GM12873 (cell line): ENCODE measurements at regions not wholly inside any gene's neighbourhood (a gene's known extent, or its start where the extent isn't known, plus 50 kb on each side); places are given as distances from the start of the nearest gene placed in this dataset.

ENCODE experiments used
- CTCF ChIP-seq: IDR thresholded peaks from 2 replicates; pipeline ENCODE4 v1.5.1; 2012; ENCODE audit warnings: low read depth, mild to moderate bottlenecking, moderate library complexity, low read length, control low read depth; ENCODE audit not compliant: insufficient read depth; ENCODE audit errors: missing control alignments

DNA sequence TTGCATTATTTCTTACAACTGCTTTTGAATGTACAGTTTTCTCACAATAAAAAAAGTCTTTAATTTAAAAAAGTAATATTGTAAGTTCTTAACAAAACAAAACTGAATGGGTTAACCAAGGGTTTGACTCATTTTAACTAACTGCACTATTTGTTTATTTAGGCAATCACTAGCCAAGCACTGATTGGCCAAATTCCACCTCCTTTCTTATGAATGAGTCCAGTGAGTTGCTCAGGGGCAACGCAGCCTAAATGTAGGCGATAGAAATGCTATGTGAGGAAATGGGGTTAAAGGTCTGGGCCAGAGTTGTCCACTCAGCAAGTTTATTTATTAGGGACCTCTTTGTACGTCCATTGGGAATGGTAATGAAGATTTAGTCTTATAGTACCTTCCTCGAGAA lies 89.6 kb upstream of the MAF start:
- no peak for TF ChIP-seq CTCF

DNA sequence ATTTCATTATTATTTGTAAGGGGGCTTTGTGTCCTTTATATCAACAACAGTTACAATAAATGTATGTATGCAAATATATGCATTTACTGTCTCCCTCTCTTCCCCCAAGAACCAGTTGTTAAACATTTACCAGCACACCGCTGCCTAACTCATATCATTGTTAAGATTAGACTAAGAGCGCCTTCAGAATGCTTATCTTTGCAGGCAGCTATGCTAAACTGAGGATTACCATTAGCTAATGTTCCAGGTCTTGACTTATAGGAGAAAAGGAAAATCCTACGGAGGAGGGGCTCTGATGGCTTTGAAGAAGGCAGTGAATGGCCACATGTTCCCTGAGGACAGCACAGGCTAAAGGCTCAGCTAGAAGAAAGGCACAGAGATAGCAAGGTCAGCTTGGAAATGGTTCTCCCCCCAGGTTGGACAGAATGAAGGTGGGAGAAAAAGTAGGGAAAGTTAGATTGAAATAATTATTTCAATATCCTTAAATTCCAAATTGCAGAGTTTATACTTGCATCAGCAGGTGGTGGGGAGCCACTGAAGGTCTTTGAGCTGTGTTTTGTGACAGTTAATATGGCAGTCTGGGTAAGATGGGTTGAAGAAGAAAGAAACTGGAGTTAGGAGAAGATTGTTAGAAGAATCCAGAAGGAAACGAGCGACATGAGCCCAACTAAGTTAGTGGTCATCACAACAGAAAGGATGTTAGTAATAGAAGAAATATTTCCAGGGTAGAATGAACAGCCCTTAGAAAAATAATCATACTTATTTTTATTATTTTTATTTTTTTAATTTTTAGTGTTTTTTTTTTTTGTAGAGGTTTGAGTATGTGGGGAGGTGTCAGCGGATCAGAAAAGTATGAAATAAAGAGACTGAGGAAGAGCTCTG lies 87.0 kb upstream of the MAF start:
- no peak for TF ChIP-seq CTCF

- no peak for TF ChIP-seq CTCF
Measured at GRCh38 chr16:79685871-79686270, 85.3 kb upstream of the MAF start.

DNA sequence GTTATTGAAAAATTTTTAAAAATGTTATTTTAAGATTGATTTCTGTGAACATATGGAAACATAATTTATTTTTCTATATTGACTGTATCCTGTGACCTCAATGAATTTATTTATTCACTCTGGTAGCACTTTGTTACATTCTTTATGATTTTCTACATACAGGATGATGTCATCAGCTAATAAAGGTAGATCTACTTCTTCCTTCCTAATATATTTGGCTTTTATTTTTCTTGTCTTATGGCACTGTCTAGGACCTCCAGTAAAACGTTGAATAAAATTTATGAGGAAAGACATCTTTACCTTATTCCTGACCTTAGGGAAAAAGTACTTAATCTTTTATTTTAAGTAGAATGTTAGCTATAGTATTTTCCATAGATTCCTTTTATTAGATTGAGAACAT lies 78.8 kb upstream of the MAF start:
- TF ChIP-seq CTCF = no peak

GRCh38 chr16:79677799-79678530 lies 77.4 kb upstream of the MAF start:
- TF ChIP-seq CTCF = no peak

GRCh38 chr16:79673635-79674034 lies 73.1 kb upstream of the MAF start:
- TF ChIP-seq CTCF = no peak

DNA sequence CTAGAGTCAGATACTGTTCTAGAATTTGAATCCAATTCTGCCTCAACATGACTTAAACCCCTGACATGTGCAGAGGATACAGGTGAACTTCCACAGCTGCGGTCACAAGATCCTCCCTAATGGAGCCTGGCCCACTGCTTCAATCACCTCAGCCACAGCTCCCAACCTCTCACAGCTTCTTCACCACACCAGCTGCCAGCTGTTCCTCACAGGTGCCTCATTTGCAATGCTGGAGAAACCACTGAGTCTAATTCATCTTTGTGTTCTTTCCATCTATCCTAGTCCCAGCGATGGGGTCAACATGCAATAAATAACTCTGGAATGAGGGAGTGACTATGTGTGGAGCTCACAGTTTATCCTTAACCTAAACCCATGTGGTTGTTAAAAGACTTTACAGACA lies 72.0 kb upstream of the MAF start:
- no peak for TF ChIP-seq CTCF
